ENCODE measurements at regions not wholly inside any gene's neighbourhood (a gene's known extent, or its start where the extent isn't known, plus 50 kb on each side); places are given as distances from the start of the nearest gene placed in this dataset.

DNA sequence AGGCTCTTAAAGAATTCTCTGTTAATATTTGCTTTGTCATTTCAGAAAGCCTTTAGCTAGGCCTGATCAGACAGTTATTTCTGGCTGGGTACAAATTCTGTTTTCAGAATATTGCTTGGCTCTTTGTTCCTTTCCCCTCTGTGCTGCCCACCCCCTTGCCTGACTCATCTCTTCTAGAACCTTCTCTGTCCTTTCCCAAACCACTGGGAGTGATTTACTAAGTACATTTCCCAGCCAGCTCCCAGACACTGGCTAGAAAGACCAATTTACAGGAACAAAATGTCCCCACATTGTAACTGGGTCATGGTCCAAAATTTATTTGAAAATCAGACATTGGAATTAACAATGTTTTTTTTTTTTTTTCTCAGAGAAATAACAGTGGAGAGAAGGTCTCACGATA, 133.1 kb upstream of the MAP1B start:
- Histone ChIP-seq H3K27me3 (replicated peaks; ENCODE audit: insufficient read depth, low read depth, low read length, poor library complexity) (no peaks in the 10 kb centered on the region), H3K9me3 (ENCODE audit: low read depth, low read length, poor library complexity, severe bottlenecking) (no peaks in the 10 kb centered on the region), H3K27ac (ENCODE audit: low read depth, low read length, poor library complexity, severe bottlenecking) (no peak overlapping the region), H3K4me1 (ENCODE audit: insufficient read depth, low read length, poor library complexity, severe bottlenecking) (no peaks in the 10 kb centered on the region), H3K36me3 (ENCODE audit: insufficient read depth, low read length, poor library complexity, severe bottlenecking) (no peaks in the 10 kb centered on the region), H3K4me3 (ENCODE audit: low read depth, low read length, poor library complexity, severe bottlenecking) (no peak overlapping the region)
- CTCF ChIA-PET = no interaction called here
- POLR2A ChIA-PET (ENCODE audit: low non-redundant PET) = no interaction called here
- TF ChIP-seq EZH2 (IDR thresholded peaks at IDR 0.05; ENCODE audit: borderline replicate concordance, low read depth, low read length, poor library complexity, severe bottlenecking) = no peak
- TF ChIP-seq, protein P1, sequence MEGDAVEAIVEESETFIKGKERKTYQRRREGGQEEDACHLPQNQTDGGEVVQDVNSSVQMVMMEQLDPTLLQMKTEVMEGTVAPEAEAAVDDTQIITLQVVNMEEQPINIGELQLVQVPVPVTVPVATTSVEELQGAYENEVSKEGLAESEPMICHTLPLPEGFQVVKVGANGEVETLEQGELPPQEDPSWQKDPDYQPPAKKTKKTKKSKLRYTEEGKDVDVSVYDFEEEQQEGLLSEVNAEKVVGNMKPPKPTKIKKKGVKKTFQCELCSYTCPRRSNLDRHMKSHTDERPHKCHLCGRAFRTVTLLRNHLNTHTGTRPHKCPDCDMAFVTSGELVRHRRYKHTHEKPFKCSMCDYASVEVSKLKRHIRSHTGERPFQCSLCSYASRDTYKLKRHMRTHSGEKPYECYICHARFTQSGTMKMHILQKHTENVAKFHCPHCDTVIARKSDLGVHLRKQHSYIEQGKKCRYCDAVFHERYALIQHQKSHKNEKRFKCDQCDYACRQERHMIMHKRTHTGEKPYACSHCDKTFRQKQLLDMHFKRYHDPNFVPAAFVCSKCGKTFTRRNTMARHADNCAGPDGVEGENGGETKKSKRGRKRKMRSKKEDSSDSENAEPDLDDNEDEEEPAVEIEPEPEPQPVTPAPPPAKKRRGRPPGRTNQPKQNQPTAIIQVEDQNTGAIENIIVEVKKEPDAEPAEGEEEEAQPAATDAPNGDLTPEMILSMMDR (conservative IDR thresholded peaks at IDR 0.05; ENCODE audit: low read depth, low read length) = no peak
- intact Hi-C loops (cut with micrococcal nuclease; ENCODE audit: unreplicated experiment) = no loop called here
- no TSS peak for BruUV-seq (replicated peaks)
- DNase-seq (ENCODE audit: low spot score) = no peak

DNA sequence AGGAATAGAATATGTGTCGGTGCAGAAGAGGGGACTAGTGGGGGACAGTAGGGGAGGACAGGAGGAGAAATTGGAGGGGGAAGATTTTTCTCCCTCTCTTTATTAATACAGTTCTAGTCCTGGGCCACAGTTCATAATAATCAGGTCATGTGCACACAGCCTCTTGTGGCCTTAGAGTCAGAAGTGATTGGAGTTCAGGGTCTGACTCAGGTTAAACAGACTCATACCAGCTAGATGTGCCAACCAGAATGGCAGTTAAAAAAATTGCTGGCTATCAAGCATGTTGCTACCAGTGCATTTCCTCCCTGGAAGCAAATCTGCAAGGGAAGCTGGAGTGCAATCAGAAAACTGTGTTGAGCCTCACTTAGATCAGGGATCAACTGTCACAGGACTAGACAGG, 132.7 kb upstream of the MAP1B start:
- H3K27ac ChIP-seq (ENCODE audit: low read depth, low read length, poor library complexity, severe bottlenecking) = no peak overlapping the region
- no peaks in the 10 kb centered on the region for H3K36me3 ChIP-seq (ENCODE audit: insufficient read depth, low read length, poor library complexity, severe bottlenecking)
- no peak for DNase-seq (ENCODE audit: low spot score)
- POLR2A ChIA-PET (ENCODE audit: low non-redundant PET) = no interaction called here
- no peaks in the 10 kb centered on the region for H3K9me3 ChIP-seq (ENCODE audit: low read depth, low read length, poor library complexity, severe bottlenecking)
- intact Hi-C loops (cut with micrococcal nuclease; ENCODE audit: unreplicated experiment) = no loop called here
- H3K27me3 ChIP-seq (replicated peaks; ENCODE audit: insufficient read depth, low read depth, low read length, poor library complexity) = no peaks in the 10 kb centered on the region
- CTCF ChIA-PET = no interaction called here
- H3K4me1 ChIP-seq (ENCODE audit: insufficient read depth, low read length, poor library complexity, severe bottlenecking) = no peaks in the 10 kb centered on the region
- BruUV-seq (replicated peaks) = no TSS peak
- TF ChIP-seq, protein P1 (conservative IDR thresholded peaks at IDR 0.05; ENCODE audit: low read depth, low read length) = no peak
- no peak for TF ChIP-seq EZH2 (IDR thresholded peaks at IDR 0.05; ENCODE audit: borderline replicate concordance, low read depth, low read length, poor library complexity, severe bottlenecking)
- no peak overlapping the region for H3K4me3 ChIP-seq (ENCODE audit: low read depth, low read length, poor library complexity, severe bottlenecking)

- BruUV-seq (replicated peaks) = no TSS peak
- H3K4me3 ChIP-seq (ENCODE audit: low read depth, low read length, poor library complexity, severe bottlenecking) = no peak overlapping the region
- TF ChIP-seq, protein P1 (conservative IDR thresholded peaks at IDR 0.05; ENCODE audit: low read depth, low read length) = no peak
- TF ChIP-seq EZH2 (IDR thresholded peaks at IDR 0.05; ENCODE audit: borderline replicate concordance, low read depth, low read length, poor library complexity, severe bottlenecking) = no peak
- H3K4me1 ChIP-seq (ENCODE audit: insufficient read depth, low read length, poor library complexity, severe bottlenecking) = no peaks in the 10 kb centered on the region
- no peaks in the 10 kb centered on the region for H3K27me3 ChIP-seq (replicated peaks; ENCODE audit: insufficient read depth, low read depth, low read length, poor library complexity)
- no peaks in the 10 kb centered on the region for H3K36me3 ChIP-seq (ENCODE audit: insufficient read depth, low read length, poor library complexity, severe bottlenecking)
- CTCF ChIA-PET = no interaction called here
- POLR2A ChIA-PET (ENCODE audit: low non-redundant PET) = no interaction called here
- peaks cover 5% of the 10 kb centered on the region for H3K9me3 ChIP-seq (ENCODE audit: low read depth, low read length, poor library complexity, severe bottlenecking)
- intact Hi-C loops (cut with micrococcal nuclease; ENCODE audit: unreplicated experiment) = no loop called here
- H3K27ac ChIP-seq (ENCODE audit: low read depth, low read length, poor library complexity, severe bottlenecking) = no peak overlapping the region
- no peak for DNase-seq (ENCODE audit: low spot score)
These were observed 130.8 kb upstream of the MAP1B start for GRCh38 chr5:71976449-71976848.
